ENCODE measurements at regions not wholly inside any gene's neighbourhood (a gene's known extent, or its start where the extent isn't known, plus 50 kb on each side); places are given as distances from the start of the nearest gene placed in this dataset.

DNA sequence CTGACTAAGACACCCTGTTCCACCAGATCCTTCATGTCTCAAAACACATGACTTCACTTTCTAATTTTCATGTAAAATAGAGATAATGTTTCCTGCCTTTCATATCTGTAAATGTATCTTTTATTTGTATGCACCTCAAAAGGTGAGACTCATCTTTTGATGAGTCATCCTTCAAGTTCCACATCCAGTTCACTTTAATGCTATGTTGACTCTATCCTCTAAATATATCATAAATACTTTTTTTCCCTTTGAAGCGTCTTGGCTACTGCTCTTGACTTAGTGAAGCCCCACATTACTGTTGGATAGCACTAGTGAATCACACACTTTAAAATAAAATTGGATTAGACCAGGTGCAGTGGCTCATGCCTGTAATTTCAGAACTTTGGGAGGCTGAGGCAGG, 741.1 kb downstream of the VGLL3 start:
- TF ChIP-seq, protein P1, sequence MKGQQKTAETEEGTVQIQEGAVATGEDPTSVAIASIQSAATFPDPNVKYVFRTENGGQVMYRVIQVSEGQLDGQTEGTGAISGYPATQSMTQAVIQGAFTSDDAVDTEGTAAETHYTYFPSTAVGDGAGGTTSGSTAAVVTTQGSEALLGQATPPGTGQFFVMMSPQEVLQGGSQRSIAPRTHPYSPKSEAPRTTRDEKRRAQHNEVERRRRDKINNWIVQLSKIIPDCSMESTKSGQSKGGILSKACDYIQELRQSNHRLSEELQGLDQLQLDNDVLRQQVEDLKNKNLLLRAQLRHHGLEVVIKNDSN (CRISPR knock-in tag; IDR thresholded peaks at IDR 0.05), result no peak
- TF ChIP-seq CTCF (IDR thresholded peaks at IDR 0.05), result no peak
- TF ChIP-seq, protein P2, sequence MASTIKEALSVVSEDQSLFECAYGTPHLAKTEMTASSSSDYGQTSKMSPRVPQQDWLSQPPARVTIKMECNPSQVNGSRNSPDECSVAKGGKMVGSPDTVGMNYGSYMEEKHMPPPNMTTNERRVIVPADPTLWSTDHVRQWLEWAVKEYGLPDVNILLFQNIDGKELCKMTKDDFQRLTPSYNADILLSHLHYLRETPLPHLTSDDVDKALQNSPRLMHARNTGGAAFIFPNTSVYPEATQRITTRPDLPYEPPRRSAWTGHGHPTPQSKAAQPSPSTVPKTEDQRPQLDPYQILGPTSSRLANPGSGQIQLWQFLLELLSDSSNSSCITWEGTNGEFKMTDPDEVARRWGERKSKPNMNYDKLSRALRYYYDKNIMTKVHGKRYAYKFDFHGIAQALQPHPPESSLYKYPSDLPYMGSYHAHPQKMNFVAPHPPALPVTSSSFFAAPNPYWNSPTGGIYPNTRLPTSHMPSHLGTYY (CRISPR knock-in tag; IDR thresholded peaks at IDR 0.05), result no peak
- TF ChIP-seq, protein P3, sequence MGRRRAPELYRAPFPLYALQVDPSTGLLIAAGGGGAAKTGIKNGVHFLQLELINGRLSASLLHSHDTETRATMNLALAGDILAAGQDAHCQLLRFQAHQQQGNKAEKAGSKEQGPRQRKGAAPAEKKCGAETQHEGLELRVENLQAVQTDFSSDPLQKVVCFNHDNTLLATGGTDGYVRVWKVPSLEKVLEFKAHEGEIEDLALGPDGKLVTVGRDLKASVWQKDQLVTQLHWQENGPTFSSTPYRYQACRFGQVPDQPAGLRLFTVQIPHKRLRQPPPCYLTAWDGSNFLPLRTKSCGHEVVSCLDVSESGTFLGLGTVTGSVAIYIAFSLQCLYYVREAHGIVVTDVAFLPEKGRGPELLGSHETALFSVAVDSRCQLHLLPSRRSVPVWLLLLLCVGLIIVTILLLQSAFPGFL (CRISPR knock-in tag; IDR thresholded peaks at IDR 0.05; ENCODE audit: borderline replicate concordance), result no peak
- no peak for TF ChIP-seq ETV6 (CRISPR knock-in tag; IDR thresholded peaks at IDR 0.05)
- no peak for TF ChIP-seq ATF3 (CRISPR knock-in tag; conservative IDR thresholded peaks at IDR 0.05)

Data from WTC11 (cell line).